HL-60 (cell line): ENCODE measurements at regions not wholly inside any gene's neighbourhood (a gene's known extent, or its start where the extent isn't known, plus 50 kb on each side); places are given as distances from the start of the nearest gene placed in this dataset.

ENCODE experiments used
- DNase-seq, 2 experiments: peaks; one replicate each; pipeline ENCODE4 v3.0.0-alpha.2; 2010 to 2020; ENCODE audit warnings: low read depth in 1 of 2, low spot score in 1 of 2
- H3K27ac ChIP-seq: fragments of 250-450 bp; sonication (Bioruptor Pico); replicated peaks from 2 replicates; pipeline ENCODE4 v1.5.1; 2020; ENCODE audit warnings: mild to moderate bottlenecking, moderate library complexity
- H3K27me3 ChIP-seq: fragments of 250-450 bp; sonication (Bioruptor Pico); 2 replicates; pipeline ENCODE4 v1.5.1; 2021; ENCODE audit warnings: mild to moderate bottlenecking, moderate library complexity; ENCODE audit not compliant: insufficient read depth, poor library complexity, severe bottlenecking
- H3K4me3 ChIP-seq: replicated peaks from 2 replicates; pipeline ENCODE4 v1.5.1; 2011; ENCODE audit warnings: mild to moderate bottlenecking, control low read depth, low read length; ENCODE audit not compliant: insufficient read depth
- CTCF ChIP-seq: IDR thresholded peaks from one replicate; pipeline ENCODE4 v1.5.1; 2011; ENCODE audit warnings: low read length, control low read depth, inconsistent platforms; ENCODE audit not compliant: insufficient read depth
- GABPA ChIP-seq: IDR thresholded peaks from 2 replicates; pipeline ENCODE4 v1.6.1; 2012; ENCODE audit warnings: low read depth
- POLR2AphosphoS5 ChIP-seq: IDR thresholded peaks from 2 replicates; pipeline ENCODE4 v1.6.1; 2012; ENCODE audit warnings: low read depth
- SPI1 ChIP-seq: IDR thresholded peaks from 2 replicates; pipeline ENCODE4 v1.6.1; 2012; ENCODE audit warnings: low read depth, mild to moderate bottlenecking, borderline replicate concordance
- TF ChIP-seq, protein P1 (sequence below): IDR thresholded peaks from 2 replicates; pipeline ENCODE4 v1.6.1; 2012; ENCODE audit warnings: low read depth; ENCODE audit not compliant: insufficient replicate concordance

DNA sequence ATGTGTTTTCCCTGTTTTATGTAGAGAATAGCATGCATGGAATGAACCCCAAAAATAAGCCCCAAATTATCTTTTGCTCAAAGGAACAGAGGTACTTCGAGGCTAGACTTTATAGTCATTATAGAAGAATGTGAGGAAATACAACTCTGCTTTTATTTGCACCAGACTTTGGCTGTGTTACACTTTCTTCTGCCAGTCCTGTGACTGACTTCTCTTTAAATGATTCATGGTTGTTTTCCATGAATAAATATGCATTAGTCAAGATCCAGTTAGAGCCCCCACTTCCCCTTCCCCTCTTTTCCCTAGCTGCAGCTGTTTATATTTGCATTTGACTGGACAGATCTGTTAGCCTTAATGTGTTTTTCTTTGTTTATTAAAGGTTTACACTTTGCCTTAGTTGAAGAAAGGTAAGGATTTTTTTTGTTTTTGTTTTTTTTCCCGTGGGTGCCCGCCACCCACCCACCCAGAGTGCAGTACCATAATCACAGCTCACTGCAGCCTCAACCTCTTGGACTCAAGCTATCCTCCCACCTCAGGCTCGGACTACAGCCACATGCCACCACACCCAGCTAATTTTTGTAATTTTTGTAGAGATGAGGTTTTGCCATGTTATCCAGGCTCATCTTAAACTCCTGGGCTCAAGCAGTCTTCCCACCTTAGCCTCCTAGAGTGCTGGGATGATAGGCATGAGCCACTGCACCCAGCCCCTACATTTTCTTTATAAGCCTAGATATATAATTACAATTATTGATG, 152.6 kb downstream of the CYB561 start:
- Histone ChIP-seq H3K4me3 (no peak overlapping the region), H3K27ac (no peak overlapping the region), H3K27me3 (no peaks in the 10 kb centered on the region)
- DNase-seq = no peak
- TF ChIP-seq GABPA = no peak
- no peak for TF ChIP-seq CTCF
- TF ChIP-seq POLR2AphosphoS5 = no peak
- TF ChIP-seq SPI1 = no peak
- TF ChIP-seq, protein P1, sequence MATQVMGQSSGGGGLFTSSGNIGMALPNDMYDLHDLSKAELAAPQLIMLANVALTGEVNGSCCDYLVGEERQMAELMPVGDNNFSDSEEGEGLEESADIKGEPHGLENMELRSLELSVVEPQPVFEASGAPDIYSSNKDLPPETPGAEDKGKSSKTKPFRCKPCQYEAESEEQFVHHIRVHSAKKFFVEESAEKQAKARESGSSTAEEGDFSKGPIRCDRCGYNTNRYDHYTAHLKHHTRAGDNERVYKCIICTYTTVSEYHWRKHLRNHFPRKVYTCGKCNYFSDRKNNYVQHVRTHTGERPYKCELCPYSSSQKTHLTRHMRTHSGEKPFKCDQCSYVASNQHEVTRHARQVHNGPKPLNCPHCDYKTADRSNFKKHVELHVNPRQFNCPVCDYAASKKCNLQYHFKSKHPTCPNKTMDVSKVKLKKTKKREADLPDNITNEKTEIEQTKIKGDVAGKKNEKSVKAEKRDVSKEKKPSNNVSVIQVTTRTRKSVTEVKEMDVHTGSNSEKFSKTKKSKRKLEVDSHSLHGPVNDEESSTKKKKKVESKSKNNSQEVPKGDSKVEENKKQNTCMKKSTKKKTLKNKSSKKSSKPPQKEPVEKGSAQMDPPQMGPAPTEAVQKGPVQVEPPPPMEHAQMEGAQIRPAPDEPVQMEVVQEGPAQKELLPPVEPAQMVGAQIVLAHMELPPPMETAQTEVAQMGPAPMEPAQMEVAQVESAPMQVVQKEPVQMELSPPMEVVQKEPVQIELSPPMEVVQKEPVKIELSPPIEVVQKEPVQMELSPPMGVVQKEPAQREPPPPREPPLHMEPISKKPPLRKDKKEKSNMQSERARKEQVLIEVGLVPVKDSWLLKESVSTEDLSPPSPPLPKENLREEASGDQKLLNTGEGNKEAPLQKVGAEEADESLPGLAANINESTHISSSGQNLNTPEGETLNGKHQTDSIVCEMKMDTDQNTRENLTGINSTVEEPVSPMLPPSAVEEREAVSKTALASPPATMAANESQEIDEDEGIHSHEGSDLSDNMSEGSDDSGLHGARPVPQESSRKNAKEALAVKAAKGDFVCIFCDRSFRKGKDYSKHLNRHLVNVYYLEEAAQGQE = no peak

DNA sequence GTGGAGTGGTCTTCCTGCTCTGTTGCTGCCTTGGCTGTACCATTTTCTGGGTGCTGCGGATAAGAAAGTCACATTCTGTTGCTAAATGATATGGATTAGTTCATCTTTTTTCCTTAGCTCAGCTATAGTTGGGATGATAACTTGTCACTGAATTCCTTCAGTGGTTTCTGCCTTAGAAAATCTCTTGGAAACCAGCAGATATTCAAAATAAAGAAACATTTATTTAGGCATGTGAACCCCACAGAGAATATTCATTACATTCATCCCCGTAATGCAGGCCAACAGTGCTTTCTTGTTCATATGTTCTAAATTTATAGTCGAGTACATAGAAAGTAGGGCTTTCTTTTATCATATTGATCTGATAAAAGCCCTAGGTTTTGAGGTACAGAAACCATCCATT, 151.3 kb downstream of the CYB561 start:
- DNase-seq = no peak
- TF ChIP-seq, protein P1 = no peak
- TF ChIP-seq CTCF (no peak), SPI1 (no peak), GABPA (no peak), POLR2AphosphoS5 (no peak)
- H3K27ac ChIP-seq = no peak overlapping the region
- no peaks in the 10 kb centered on the region for H3K27me3 ChIP-seq
- no peak overlapping the region for H3K4me3 ChIP-seq

DNA sequence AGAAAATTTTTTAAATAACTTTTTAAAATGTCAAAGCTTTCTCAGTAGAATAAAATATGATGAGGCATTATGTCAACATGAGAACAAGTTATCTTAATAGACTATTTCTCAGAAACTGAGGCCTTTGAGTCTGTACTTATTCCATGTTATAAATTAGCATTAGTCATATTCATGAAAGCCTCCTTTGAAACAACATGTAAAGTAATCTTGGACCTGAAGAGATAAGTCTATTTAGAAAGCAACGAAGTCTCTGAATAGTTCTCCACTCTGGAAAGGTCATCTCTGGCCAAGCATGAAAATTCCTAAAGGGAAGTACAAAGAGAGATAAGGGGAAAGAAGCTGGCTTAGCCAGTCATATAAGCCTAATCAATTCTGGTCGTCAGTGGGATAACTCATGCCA, 150.8 kb downstream of the CYB561 start:
- Histone ChIP-seq H3K27me3 (no peaks in the 10 kb centered on the region), H3K4me3 (no peak overlapping the region), H3K27ac (no peak overlapping the region)
- no peak for DNase-seq
- TF ChIP-seq, protein P1 = no peak
- TF ChIP-seq SPI1 (no peak), CTCF (no peak), POLR2AphosphoS5 (no peak), GABPA (no peak)
